PC-9 (cell line): ENCODE measurements at regions not wholly inside any gene's neighbourhood (a gene's known extent, or its start where the extent isn't known, plus 50 kb on each side); places are given as distances from the start of the nearest gene placed in this dataset.

Experiments
- BruUV-seq: library from RNA; stranded (reverse); fragments of 400-500 nt; replicated peaks from 2 replicates; lab custom pipeline; 2021; lab: Mats Ljungman, UMichigan
- CTCF ChIA-PET: fragments of 300-600 bp; sonication (Branson Sonifier 250); formaldehyde crosslinking; loops from one replicate; lab custom pipeline; 2022; ENCODE audit warnings: antibody characterized with exemption; lab: Charles Lee
- POLR2A ChIA-PET: fragments of 300-600 bp; sonication (Branson Sonifier 250); formaldehyde crosslinking; loops from one replicate; lab custom pipeline; 2022; ENCODE audit warnings: antibody characterized with exemption; ENCODE audit not compliant: unreplicated experiment; lab: Charles Lee
- DNase-seq, 2 experiments: peaks; one replicate each; pipeline versions ENCODE4 v3.0.0 to v3.0.0-alpha.2; 2015 to 2022; ENCODE audit warnings: mixed read lengths in 1 of 2
- H2AFZ ChIP-seq: fragments of 200-600 bp; sonication (generic); 2 replicates; pipeline ENCODE4 v1.8.1; 2017; ENCODE audit warnings: antibody characterized with exemption
- H3F3A ChIP-seq: fragments of 200-600 bp; sonication (generic); 2 replicates; pipeline ENCODE4 v1.8.1; 2017; ENCODE audit warnings: antibody characterized with exemption, mild to moderate bottlenecking, low read depth; ENCODE audit not compliant: insufficient read depth
- H3K27ac ChIP-seq: fragments of 200-600 bp; sonication (generic); 2 replicates; pipeline ENCODE4 v1.6.1; 2016; ENCODE audit warnings: mixed run types
- H3K27me3 ChIP-seq: fragments of 200-600 bp; sonication (generic); 2 replicates; pipeline ENCODE4 v1.6.1; 2016; ENCODE audit warnings: low read depth, mixed run types; ENCODE audit not compliant: insufficient read depth
- H3K36me3 ChIP-seq: fragments of 200-600 bp; sonication (generic); 2 replicates; pipeline ENCODE4 v1.6.1; 2016; ENCODE audit warnings: low read depth, mixed run types
- H3K4me1 ChIP-seq: fragments of 200-600 bp; sonication (generic); replicated peaks from 2 replicates; pipeline ENCODE4 v1.6.1; 2016; ENCODE audit warnings: mixed run types; ENCODE audit not compliant: insufficient read depth
- H3K4me2 ChIP-seq: fragments of 200-600 bp; sonication (generic); 2 replicates; pipeline ENCODE4 v1.6.1; 2017; ENCODE audit warnings: mixed run types
- H3K4me3 ChIP-seq: fragments of 200-600 bp; sonication (generic); 2 replicates; pipeline ENCODE4 v1.6.1; 2016; ENCODE audit warnings: mixed run types
- H3K79me2 ChIP-seq: fragments of 200-600 bp; sonication (generic); 2 replicates; pipeline ENCODE4 v1.6.1; 2017; ENCODE audit warnings: low read depth, mixed run types
- H3K9me2 ChIP-seq: fragments of 200-600 bp; sonication (generic); 2 replicates; pipeline ENCODE4 v1.8.1; 2017; ENCODE audit warnings: mild to moderate bottlenecking; ENCODE audit not compliant: insufficient read depth
- H3K9me3 ChIP-seq: fragments of 200-600 bp; sonication (generic); 2 replicates; pipeline ENCODE4 v1.8.1; 2016; ENCODE audit warnings: low read depth; ENCODE audit not compliant: insufficient read depth
- H4K20me1 ChIP-seq: fragments of 200-600 bp; sonication (generic); 2 replicates; pipeline ENCODE4 v1.8.1; 2017; ENCODE audit not compliant: insufficient read depth
- EZH2 ChIP-seq: fragments of 200-600 bp; sonication (generic); IDR thresholded peaks from 2 replicates; pipeline ENCODE4 v1.8.0; 2017; ENCODE audit warnings: antibody characterized with exemption, low read depth
- intact Hi-C: fragments of 100-400 bp; cut with micrococcal nuclease; formaldehyde crosslinking; loops from one replicate; pipeline ENCODE4 v1.10.0; 2022; ENCODE audit not compliant: unreplicated experiment
- TF ChIP-seq, protein P1 (sequence below): fragments of 200-600 bp; sonication (generic); conservative IDR thresholded peaks from 2 replicates; pipeline ENCODE4 v1.6.1; 2017; ENCODE audit warnings: mixed run types, antibody characterized with exemption, mild to moderate bottlenecking, moderate library complexity

DNA sequence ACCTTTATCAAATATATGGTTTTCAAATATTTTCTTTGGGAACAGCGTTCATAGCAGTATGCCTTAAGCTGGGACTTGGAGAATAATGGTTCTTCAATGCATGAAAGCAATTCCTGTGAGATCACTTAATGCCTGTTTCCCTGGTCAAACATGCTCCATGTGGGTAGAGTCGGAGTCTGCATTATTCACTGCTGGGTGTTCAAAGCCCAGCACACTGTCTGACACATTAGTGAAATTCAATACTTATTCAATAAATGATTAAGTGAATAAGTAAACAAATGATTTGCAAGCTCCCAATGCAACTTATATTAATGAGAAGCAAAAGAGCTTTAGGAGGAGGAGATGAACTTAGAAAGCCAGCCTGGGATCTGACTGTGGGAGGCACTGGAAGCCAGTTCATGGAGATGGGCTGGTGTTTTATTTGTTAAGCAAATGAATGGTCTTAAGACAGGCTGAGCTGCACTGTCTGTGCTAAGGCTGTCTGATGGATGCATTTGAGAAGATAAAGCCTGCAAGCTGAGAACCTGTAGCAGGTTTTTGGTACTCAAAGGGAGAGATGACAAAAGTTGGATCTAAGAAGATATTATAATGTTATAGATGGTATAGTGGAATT lies 490.8 kb downstream of the MCTP2 start:
- no peak for TF ChIP-seq EZH2
- TF ChIP-seq, protein P1, sequence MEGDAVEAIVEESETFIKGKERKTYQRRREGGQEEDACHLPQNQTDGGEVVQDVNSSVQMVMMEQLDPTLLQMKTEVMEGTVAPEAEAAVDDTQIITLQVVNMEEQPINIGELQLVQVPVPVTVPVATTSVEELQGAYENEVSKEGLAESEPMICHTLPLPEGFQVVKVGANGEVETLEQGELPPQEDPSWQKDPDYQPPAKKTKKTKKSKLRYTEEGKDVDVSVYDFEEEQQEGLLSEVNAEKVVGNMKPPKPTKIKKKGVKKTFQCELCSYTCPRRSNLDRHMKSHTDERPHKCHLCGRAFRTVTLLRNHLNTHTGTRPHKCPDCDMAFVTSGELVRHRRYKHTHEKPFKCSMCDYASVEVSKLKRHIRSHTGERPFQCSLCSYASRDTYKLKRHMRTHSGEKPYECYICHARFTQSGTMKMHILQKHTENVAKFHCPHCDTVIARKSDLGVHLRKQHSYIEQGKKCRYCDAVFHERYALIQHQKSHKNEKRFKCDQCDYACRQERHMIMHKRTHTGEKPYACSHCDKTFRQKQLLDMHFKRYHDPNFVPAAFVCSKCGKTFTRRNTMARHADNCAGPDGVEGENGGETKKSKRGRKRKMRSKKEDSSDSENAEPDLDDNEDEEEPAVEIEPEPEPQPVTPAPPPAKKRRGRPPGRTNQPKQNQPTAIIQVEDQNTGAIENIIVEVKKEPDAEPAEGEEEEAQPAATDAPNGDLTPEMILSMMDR: no peak
- CTCF ChIA-PET: no interaction called here
- Histone ChIP-seq H3K27ac (no peak overlapping the region), H4K20me1 (no peaks in the 10 kb centered on the region), H3K9me3 (no peaks in the 10 kb centered on the region; the same call in 1 of the 2 replicates), H2AFZ (no peak overlapping the region), H3K4me2 (no peak overlapping the region), H3K79me2 (no peaks in the 10 kb centered on the region), H3K4me1 (no peaks in the 10 kb centered on the region), H3K9me2 (no peaks in the 10 kb centered on the region), H3K27me3 (no peaks in the 10 kb centered on the region), H3F3A (no peaks in the 10 kb centered on the region), H3K36me3 (no peaks in the 10 kb centered on the region), H3K4me3 (no peak overlapping the region)
- BruUV-seq: no TSS peak
- intact Hi-C loops: no loop called here
- DNase-seq: no peak
- POLR2A ChIA-PET: no interaction called here

DNA sequence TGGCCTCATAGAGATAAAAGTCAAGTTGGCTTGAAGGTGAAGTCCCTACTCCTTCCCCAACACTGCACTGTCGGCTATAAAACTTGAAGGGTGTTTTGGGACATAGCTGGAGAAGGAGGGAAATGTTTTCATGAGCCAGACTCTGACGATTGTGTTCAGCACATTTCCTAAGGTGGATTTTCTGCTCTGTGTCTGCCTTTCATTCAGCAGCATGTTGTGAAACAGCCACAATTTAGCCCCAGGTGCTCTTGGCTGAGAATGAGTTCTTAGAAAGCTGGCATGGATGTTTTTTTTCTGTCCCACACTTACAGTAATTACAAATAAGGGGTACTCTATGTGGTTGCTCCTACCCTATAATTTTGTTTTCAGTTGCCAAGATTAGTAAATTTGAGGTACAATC lies 492.4 kb downstream of the MCTP2 start:
- Histone ChIP-seq H3K4me1 (no peaks in the 10 kb centered on the region), H3F3A (no peaks in the 10 kb centered on the region), H3K9me3 (no peaks in the 10 kb centered on the region; the same call in 1 of the 2 replicates), H2AFZ (no peak overlapping the region), H3K79me2 (no peaks in the 10 kb centered on the region), H3K9me2 (no peaks in the 10 kb centered on the region), H3K4me2 (no peak overlapping the region), H4K20me1 (no peaks in the 10 kb centered on the region), H3K27me3 (no peaks in the 10 kb centered on the region), H3K36me3 (no peaks in the 10 kb centered on the region), H3K4me3 (no peak overlapping the region), H3K27ac (no peak overlapping the region)
- ChIA-PET CTCF (no interaction called here), POLR2A (no interaction called here)
- TF ChIP-seq, protein P1: no peak
- no peak for TF ChIP-seq EZH2
- DNase-seq: no peak
- intact Hi-C loops: no loop called here
- no TSS peak for BruUV-seq

DNA sequence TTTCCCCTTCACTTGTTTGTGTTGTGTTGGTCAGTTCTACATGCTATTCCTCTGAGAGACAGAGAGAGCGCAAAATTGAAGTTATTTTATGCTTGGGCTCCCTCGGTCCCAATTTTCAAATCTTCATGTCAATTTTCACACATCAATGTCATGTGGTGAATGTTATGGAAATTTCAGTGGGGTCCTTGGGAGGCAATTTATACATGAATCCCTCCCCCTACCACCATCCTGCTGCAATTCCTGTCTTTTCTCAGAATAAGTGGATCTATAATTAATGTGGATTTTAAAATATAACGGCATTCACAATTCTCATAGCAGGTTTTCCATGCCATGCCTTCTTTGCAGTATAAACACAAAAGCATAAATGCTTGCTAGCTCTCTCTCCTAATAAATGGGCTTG lies 499.9 kb downstream of the MCTP2 start:
- Histone ChIP-seq H4K20me1 (no peaks in the 10 kb centered on the region), H3K9me2 (no peaks in the 10 kb centered on the region), H3K9me3 (no peaks in the 10 kb centered on the region), H3K4me1 (no peaks in the 10 kb centered on the region), H3K4me3 (no peak overlapping the region), H3F3A (no peaks in the 10 kb centered on the region), H2AFZ (no peak overlapping the region), H3K27ac (no peak overlapping the region), H3K4me2 (no peak overlapping the region), H3K36me3 (no peaks in the 10 kb centered on the region), H3K27me3 (peaks cover 17% of the 10 kb centered on the region), H3K79me2 (no peaks in the 10 kb centered on the region)
- no peak for DNase-seq
- TF ChIP-seq EZH2: no peak
- TF ChIP-seq, protein P1: no peak
- CTCF ChIA-PET: no interaction called here
- POLR2A ChIA-PET: no interaction called here
- BruUV-seq: no TSS peak
- intact Hi-C loops: no loop called here
